ENCODE measurements at regions not wholly inside any gene's neighbourhood (a gene's known extent, or its start where the extent isn't known, plus 50 kb on each side); places are given as distances from the start of the nearest gene placed in this dataset.
A peak's percentile ranks its signal among the peaks of the same experiment; 100 is the strongest.

- intact Hi-C loops (cut with DNase I), result no loop called here
- no peak for DNase-seq
Observed at GRCh38 chr7:98040626-98041360, 50.8 kb upstream of the OCM2 start.

GRCh38 chr7:98046816-98047215 is 56.8 kb upstream of the OCM2 start:
- intact Hi-C loops (cut with DNase I), result no loop called here
- DNase-seq, result no peak

GRCh38 chr7:98049034-98049433 is 57.6 kb upstream of the LMTK2 start:
- intact Hi-C loops (cut with DNase I), result no loop called here

GRCh38 chr7:98051118-98051744 is 55.4 kb upstream of the LMTK2 start:
- intact Hi-C loops (cut with DNase I), result no loop called here
- DNase-seq, result peak in 38 of 42 donors; percentile 6 to 62 (median 28)

More at GRCh38 chr7:98049034-98049433, 57.6 kb upstream of the LMTK2 start:
- no peak for DNase-seq

- DNase-seq, result no peak
- intact Hi-C loops (cut with DNase I), result no loop called here
Observed at GRCh38 chr7:98054585-98054984, 52.1 kb upstream of the LMTK2 start.

GRCh38 chr7:98056580-98056979 is 50.1 kb upstream of the LMTK2 start:
- no peak for DNase-seq
- intact Hi-C loops (cut with DNase I), result no loop called here

Measured in head of caudate nucleus (tissue), 42 donors.